ENCODE measurements at regions not wholly inside any gene's neighbourhood (a gene's known extent, or its start where the extent isn't known, plus 50 kb on each side); places are given as distances from the start of the nearest gene placed in this dataset.
"Not testable (repeated sequence)": the region's sequence is repeated elsewhere in the genome, so short reads cannot be mapped to it uniquely, and the experiment has no call there.

GRCh38 chr7:65144557-65144956 lies 138.1 kb upstream of the ERV3-1 start:
- TF ChIP-seq CTCF, POLR2AphosphoS5 (IDR thresholded peaks at IDR 0.05): not testable (repeated sequence)

Measured in prostate gland (tissue), 2 donors.